Fibroblast of skin of scalp (primary cell): ENCODE measurements at regions not wholly inside any gene's neighbourhood (a gene's known extent, or its start where the extent isn't known, plus 50 kb on each side); places are given as distances from the start of the nearest gene placed in this dataset.
"Not testable (repeated sequence)": the region's sequence is repeated elsewhere in the genome, so short reads cannot be mapped to it uniquely, and the experiment has no call there.

ENCODE experiments used
- DNase-seq: peaks from one replicate; pipeline ENCODE4 v3.0.0-alpha.2; 2013

- DNase-seq: no peak
These were observed 522.4 kb upstream of the NAALADL2 start for GRCh38 chr3:174336784-174337183.

GRCh38 chr3:174337227-174337626, 521.9 kb upstream of the NAALADL2 start:
- no peak for DNase-seq

- DNase-seq: no peak
These were observed 518.2 kb upstream of the NAALADL2 start for GRCh38 chr3:174340624-174341587.

- DNase-seq: peak; percentile 15
These were observed 517.0 kb upstream of the NAALADL2 start for GRCh38 chr3:174342171-174342570.

GRCh38 chr3:174342941-174343501, 516.1 kb upstream of the NAALADL2 start:
- peak; percentile 83 for DNase-seq

- no peak for DNase-seq
These were observed 513.0 kb upstream of the NAALADL2 start for GRCh38 chr3:174346141-174346540.

- no peak for DNase-seq
These were observed 512.6 kb upstream of the NAALADL2 start for GRCh38 chr3:174346571-174346970.

- DNase-seq: no peak
These were observed 511.5 kb upstream of the NAALADL2 start for GRCh38 chr3:174347474-174348138.

- no peak for DNase-seq
These were observed 506.9 kb upstream of the NAALADL2 start for GRCh38 chr3:174352227-174352626.

GRCh38 chr3:174355505-174355904, 503.6 kb upstream of the NAALADL2 start:
- peak; percentile 56 for DNase-seq

- DNase-seq: no peak
These were observed 502.5 kb upstream of the NAALADL2 start for GRCh38 chr3:174356596-174356995.

GRCh38 chr3:174358252-174358651, 500.9 kb upstream of the NAALADL2 start:
- DNase-seq: no peak

GRCh38 chr3:174362556-174362955, 496.6 kb upstream of the NAALADL2 start:
- no peak for DNase-seq

- DNase-seq: no peak
These were observed 495.9 kb upstream of the NAALADL2 start for GRCh38 chr3:174363256-174363655.

- DNase-seq: no peak
These were observed 493.3 kb upstream of the NAALADL2 start for GRCh38 chr3:174365796-174366195.

- DNase-seq: not testable (repeated sequence)
These were observed 492.2 kb upstream of the NAALADL2 start for GRCh38 chr3:174366904-174367303.

- DNase-seq: peak; percentile 22
These were observed 482.8 kb upstream of the NAALADL2 start for GRCh38 chr3:174376346-174376745.

- no peak for DNase-seq
These were observed 482.0 kb upstream of the NAALADL2 start for GRCh38 chr3:174377096-174377495.

GRCh38 chr3:174377684-174378083, 481.4 kb upstream of the NAALADL2 start:
- no peak for DNase-seq

- DNase-seq: no peak
These were observed 476.3 kb upstream of the NAALADL2 start for GRCh38 chr3:174382878-174383277.

GRCh38 chr3:174387736-174388135, 471.4 kb upstream of the NAALADL2 start:
- peak; percentile 79 for DNase-seq

- peak; percentile 46 for DNase-seq
These were observed 461.3 kb upstream of the NAALADL2 start for GRCh38 chr3:174397848-174398247.

- peak; percentile 28 for DNase-seq
These were observed 460.4 kb upstream of the NAALADL2 start for GRCh38 chr3:174398761-174399160.
